ENCODE measurements at regions not wholly inside any gene's neighbourhood (a gene's known extent, or its start where the extent isn't known, plus 50 kb on each side); places are given as distances from the start of the nearest gene placed in this dataset.

DNA sequence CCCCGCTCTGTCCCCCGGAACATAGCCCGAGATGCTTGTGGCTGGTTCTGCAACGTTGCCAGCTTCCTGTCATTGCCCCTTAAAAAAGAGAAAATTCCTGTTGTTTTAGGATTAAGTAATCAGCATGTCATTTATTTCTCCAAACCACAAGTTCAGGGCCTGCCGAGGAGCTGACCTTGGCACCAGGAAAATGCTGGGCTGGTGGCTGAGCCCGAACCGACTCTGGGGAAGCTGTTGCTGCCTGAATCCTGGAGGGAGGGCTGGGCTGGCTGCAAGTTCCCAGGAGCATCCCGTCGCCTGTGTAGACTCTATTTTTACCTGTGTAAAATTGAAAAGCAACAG lies 130.9 kb upstream of the FOXF1 start:
- Histone ChIP-seq H3K9me1 (replicated peaks; ENCODE audit: control insufficient read depth, extremely low read depth, insufficient read depth, low read length) (no peaks in the 10 kb centered on the region), H3K4me3 (replicated peaks in 1 of 3; ENCODE audit: insufficient read depth in 1 of 3, low read depth in 1 of 3, low read length in 3 of 3) (no peak overlapping the region), H3K4me1 (ENCODE audit: control insufficient read depth, extremely low read depth, insufficient read depth, low read length) (peaks cover 5% of the 10 kb centered on the region), H3K36me3 (ENCODE audit: control insufficient read depth in 2 of 2, extremely low read depth in 1 of 2, insufficient read depth in 2 of 2, low read length in 2 of 2) (no peaks in the 10 kb centered on the region), H2AFZ (ENCODE audit: low read depth, low read length) (no peak overlapping the region), H3K4me2 (ENCODE audit: insufficient read depth, low read length) (no peak overlapping the region), H3K9ac (replicated peaks; ENCODE audit: extremely low read depth, insufficient read depth, low read length) (no peak overlapping the region), H3K27me3 (ENCODE audit: control insufficient read depth in 2 of 2, insufficient read depth in 2 of 2, low read length in 2 of 2) (no peaks in the 10 kb centered on the region), H3K9me3 (replicated peaks; ENCODE audit: control insufficient read depth, insufficient read depth, low read length) (no peaks in the 10 kb centered on the region), H3K27ac (ENCODE audit: insufficient read depth, low read depth, low read length) (no peak overlapping the region), H4K20me1 (replicated peaks; ENCODE audit: control insufficient read depth, extremely low read depth, insufficient read depth, low read length) (no peaks in the 10 kb centered on the region), H3K79me2 (ENCODE audit: control insufficient read depth, insufficient read depth, low read length) (no peaks in the 10 kb centered on the region)
- DNase-seq (ENCODE audit: low read depth, low spot score) (no peak), FAIRE-seq (no peak)
- CTCF ChIA-PET: interaction anchor here (0.8 to 1.2 kb wide), 5 partner anchors 10 to 138 kb away, joined by 3 to 6 read pairs (median 3); partner anchors contain the start of gene FOXF1
- TF ChIP-seq FOS (IDR thresholded peaks at IDR 0.05; ENCODE audit: borderline replicate concordance, insufficient read depth, low read length) (no peak), JUN (IDR thresholded peaks at IDR 0.05; ENCODE audit: borderline replicate concordance, insufficient read depth, insufficient read length, low read depth) (no peak), MAX (IDR thresholded peaks at IDR 0.05; ENCODE audit: insufficient read depth, insufficient read length) (no peak), POLR2A (IDR thresholded peaks at IDR 0.05; ENCODE audit: low read depth, low read length) (no peak), EZH2 (IDR thresholded peaks at IDR 0.05; ENCODE audit: borderline replicate concordance, low read depth, low read length, severe bottlenecking) (no peak), POLR2AphosphoS5 (IDR thresholded peaks at IDR 0.05; ENCODE audit: insufficient read depth, low read depth, low read length) (no peak), GATA2 (IDR thresholded peaks at IDR 0.05; ENCODE audit: insufficient read depth, insufficient read length, low read depth, low read length) (no peak), MYC (IDR thresholded peaks at IDR 0.05; ENCODE audit: low read depth, low read length) (no peak)
- TF ChIP-seq, protein P1, sequence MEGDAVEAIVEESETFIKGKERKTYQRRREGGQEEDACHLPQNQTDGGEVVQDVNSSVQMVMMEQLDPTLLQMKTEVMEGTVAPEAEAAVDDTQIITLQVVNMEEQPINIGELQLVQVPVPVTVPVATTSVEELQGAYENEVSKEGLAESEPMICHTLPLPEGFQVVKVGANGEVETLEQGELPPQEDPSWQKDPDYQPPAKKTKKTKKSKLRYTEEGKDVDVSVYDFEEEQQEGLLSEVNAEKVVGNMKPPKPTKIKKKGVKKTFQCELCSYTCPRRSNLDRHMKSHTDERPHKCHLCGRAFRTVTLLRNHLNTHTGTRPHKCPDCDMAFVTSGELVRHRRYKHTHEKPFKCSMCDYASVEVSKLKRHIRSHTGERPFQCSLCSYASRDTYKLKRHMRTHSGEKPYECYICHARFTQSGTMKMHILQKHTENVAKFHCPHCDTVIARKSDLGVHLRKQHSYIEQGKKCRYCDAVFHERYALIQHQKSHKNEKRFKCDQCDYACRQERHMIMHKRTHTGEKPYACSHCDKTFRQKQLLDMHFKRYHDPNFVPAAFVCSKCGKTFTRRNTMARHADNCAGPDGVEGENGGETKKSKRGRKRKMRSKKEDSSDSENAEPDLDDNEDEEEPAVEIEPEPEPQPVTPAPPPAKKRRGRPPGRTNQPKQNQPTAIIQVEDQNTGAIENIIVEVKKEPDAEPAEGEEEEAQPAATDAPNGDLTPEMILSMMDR (IDR thresholded peaks at IDR 0.05; ENCODE audit: extremely low read depth in 1 of 2, insufficient read depth in 1 of 2, low read depth in 1 of 2, low read length in 2 of 2): no peak
- BruUV-seq (replicated peaks): no TSS peak
- intact Hi-C loops (cut with micrococcal nuclease) (no loop called here), dilution Hi-C loops (cut with MboI; ENCODE audit: extremely low pct_ligation_motif_present, low sequenced_read_pairs) (no loop called here)
- POLR2A ChIA-PET: no interaction called here

All from endothelial cell of umbilical vein (primary cell).